ENCODE measurements at regions not wholly inside any gene's neighbourhood (a gene's known extent, or its start where the extent isn't known, plus 50 kb on each side); places are given as distances from the start of the nearest gene placed in this dataset.

GRCh38 chr2:120496235-120496634, 150.3 kb downstream of the INHBB start:
- TF ChIP-seq CTCF (IDR thresholded peaks at IDR 0.05; ENCODE audit: low read length) (no peak), EZH2phosphoT487 (IDR thresholded peaks at IDR 0.05; ENCODE audit: low read length) (no peak), EZH2 (optimal IDR thresholded peaks at IDR 0.05; ENCODE audit: low read depth, low read length) (no peak)

Data from MM.1S (cell line).